GM18499 (cell line): ENCODE measurements at regions not wholly inside any gene's neighbourhood (a gene's known extent, or its start where the extent isn't known, plus 50 kb on each side); places are given as distances from the start of the nearest gene placed in this dataset.

ENCODE experiments used
- ATAC-seq: cut with Tn5 transposase; IDR thresholded peaks from one replicate; pipeline ENCODE4 v1.9.1; 2021; ENCODE audit warnings: moderate number of reproducible peaks; ENCODE audit not compliant: insufficient read depth, unreplicated experiment

DNA sequence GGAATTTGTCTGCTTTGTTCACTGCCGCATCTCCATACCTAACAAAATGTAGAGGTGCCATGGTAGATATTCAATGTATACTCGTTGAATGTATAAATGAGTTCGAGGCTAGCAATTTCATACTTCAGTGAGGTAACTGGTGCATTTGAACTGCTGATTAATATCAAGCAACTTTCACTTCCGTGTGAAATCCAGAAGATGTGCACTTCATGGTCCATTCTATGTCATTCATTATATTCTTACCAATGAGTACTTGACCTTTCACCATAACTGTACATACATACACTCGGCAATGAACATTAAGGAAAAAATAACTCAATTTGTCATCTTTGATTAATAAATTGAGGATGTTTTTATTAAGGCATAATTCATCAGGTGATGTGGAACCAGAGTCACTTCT lies 598.5 kb downstream of the ZNF385D start:
- no peak for ATAC-seq

DNA sequence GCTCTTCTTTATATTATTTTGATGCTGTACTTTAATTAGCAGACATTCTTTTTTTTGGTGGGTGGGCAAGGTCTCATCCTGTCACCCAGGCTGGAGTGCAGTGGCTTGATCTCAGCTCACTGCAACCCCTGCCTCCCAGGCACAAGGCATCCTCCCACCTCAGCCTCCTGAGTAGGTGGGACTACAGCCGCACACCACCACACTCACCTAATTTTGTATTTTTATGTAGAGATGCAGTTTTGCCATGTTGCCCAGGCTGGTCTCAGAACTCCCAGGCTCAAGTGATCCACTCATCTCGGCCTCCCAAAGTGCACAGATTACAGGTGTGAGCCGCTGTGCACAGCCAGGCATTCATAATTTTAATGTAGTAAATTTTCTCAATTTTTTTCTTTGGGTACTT lies 608.1 kb downstream of the ZNF385D start:
- ATAC-seq: no peak

DNA sequence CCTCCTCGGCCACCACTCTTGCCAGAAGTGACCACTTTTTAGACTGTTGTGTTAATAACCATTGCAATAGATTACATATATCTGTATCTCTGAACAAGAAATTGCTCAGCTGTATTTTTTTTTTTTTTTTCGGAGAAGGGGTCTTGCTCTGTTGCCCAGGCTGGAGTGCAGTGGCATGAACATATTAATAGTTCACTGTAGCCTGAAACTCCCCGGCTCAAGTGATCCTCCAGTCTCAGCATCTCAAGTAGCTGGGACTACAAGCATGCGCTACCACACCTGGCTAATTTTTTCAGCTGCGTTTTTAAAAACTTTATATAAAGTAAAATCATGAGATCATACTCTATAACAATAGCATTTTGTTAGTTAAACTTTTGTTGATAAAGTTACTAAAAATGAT lies 609.0 kb downstream of the ZNF385D start:
- no peak for ATAC-seq

DNA sequence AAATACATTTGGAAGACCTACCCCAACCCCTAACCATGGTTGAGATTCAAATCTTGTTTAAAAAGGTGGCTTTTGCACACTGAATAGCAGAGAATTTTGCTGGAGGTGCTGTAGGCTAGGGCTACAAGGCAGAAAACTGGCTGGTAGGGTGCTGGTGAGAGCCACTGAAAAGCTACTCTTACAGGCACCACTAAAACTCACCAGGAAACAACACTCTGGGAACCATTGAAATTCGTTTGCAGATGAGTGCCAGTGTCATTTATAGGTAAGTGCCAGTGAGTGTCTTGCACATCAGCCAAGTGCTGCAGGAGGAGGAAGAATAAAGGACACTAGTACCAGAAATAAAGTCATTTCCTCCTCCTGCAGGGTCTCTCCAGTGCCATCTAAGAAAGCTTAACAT lies 610.2 kb downstream of the ZNF385D start:
- ATAC-seq: no peak

DNA sequence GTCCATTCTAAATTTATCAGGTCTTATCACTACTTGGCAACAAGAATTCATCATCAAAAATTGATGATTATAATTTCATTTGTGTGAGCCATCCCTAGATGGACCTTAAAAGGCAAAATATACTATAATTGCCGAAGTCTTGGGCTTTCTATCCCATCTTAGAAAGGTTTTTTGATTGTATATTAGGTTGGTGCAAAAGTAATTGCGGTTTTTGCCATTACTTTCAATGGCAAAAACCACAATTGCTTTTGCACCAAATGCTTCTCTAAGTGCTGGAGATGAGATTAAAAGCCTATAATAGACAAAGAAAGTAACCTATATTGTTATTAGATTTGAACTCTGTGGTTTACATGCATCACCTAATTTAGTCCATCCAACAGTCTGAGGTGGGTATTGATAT lies 612.9 kb downstream of the ZNF385D start:
- no peak for ATAC-seq

DNA sequence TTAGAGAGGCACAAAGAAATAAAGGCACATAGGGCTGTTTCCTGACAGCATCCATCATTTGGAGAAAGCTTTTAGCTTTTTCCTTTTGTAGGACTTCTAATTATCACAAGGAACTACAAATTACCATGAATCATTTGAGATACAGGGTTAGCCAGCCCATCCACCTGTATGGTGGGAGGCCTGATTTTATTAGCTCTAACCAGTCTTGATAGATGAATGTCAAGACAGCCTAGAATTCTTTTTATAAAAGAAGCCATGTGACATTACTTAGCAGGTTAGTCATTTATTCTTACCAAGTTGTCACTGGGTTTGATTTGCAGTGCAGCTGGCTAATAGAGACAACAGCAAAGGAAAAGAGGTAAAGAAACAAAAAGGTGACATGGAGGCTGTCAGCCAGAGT lies 618.1 kb downstream of the ZNF385D start:
- no peak for ATAC-seq

DNA sequence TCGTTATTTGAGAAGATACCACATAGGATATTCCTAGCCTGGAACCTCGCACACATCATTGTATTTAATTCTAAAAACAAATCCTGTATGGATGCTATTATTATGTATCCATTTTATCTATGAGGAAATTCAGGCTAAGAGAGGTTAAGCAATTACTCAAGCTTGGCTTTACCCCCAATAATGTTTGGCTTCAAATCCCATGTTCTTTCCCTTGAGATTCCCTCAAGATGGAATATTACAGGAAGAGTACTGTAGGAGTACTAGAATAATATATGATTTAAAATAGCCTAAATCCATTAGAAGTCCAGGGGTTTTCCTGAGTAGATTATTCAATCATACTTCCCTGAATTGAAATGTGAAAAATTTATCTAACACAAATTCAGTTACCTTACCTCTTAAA lies 630.2 kb downstream of the ZNF385D start:
- no peak for ATAC-seq

DNA sequence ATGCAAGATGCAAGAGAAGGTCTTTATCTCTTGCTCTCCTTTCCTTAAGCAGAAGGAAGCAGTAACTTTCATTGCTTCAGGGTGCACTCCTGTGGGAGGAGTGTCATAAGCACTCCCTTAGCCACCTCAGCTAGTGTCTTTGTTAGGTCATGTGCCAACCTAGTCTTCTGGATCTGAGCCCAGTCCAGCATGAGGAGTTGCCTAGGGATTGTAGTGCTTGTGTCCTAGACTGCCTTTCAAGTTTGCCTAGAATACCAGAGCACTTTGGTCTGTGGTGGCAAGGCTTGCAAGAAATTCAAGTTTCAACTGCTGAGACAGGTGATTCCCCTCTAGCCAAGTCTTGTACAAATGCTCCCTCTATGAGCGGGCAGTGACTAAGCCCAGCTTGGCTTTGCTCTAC lies 633.6 kb downstream of the ZNF385D start:
- ATAC-seq: no peak

DNA sequence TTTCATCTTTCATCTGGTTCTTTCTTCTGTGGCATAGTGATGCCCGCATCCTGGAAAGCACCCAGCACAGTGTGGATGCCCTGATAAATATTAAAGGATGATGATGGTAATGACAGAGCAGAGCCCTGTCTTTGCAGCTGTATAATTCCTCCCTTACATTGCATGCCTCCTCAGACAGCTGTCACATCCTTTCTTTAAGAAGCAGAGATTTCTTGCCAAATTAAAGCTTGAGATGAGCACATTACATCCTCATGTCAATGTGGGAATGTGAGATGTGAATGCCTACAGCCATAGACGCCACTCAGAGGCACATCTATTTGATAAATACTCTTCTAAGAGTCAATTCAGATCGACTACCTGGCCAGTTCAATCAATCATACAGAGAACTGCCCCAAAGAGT lies 642.0 kb downstream of the ZNF385D start:
- no peak for ATAC-seq

DNA sequence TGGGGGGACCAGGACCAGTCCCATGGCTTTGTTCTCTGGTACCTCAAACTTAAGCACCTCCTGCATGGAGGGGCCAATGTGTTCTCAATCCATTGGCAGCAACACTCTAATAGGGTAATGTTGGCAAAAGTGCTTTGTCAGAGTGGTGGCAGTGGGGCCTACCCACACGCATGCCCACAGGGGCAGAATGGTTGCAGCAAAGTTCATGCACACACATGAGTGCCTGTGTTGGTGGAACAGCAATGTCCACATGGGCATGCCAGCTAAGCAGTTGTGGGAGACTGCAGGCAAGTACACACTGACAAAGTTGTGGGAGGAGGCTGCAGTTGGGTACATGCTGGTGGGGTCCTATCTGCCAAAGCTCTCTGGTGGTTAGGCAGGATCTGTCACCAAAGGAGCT lies 645.2 kb downstream of the ZNF385D start:
- no peak for ATAC-seq

DNA sequence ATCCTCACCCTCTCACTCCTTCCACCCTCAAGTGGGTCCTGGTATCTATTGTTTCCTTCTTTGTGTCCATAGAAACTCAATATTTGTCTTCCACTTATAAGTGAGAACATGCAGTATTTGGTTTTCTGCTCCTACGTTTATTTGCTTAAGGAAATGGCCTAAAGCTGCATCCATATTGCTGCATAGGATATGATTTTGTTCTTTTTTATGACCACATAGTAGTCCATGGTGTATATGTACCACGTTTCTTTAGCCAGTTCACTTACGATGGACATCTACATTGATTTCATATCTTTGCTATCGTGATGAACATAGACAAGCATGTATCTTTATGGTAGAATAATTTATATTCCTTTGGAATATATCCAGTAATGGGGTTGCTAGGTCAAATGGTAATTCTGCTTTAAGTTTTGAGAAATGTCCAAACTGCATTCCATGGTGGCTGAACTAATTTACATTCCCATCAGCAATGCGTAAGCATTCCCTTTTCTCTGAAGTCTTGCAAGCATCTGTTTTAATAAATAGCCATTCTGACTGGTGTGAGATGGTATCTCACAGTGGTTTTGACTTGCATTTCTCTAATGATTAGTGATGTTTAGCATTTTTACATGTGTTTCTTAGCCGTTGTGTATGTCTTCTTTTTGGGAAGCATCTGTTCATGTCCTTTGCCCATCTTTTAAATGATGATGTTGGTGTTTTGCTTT lies 650.2 kb downstream of the ZNF385D start:
- no peak for ATAC-seq

DNA sequence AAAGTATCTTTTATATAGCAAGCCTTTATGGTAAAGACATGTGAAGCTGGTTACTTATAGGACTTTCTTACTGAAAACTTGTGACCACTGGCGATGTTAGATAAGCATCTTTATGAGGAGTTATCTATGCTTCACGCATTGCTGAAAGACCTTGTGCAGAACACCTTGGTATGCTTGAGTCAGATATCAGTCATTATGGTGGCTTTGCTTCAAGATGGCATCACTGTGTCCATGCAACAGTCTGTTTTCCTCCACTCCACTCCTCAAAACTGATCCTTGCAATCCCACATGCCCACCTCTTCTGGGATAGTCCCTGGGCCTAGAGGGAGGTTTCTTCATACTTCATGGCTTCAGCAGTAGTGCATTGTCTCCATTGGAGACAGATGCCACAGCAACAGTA lies 656.3 kb downstream of the ZNF385D start:
- ATAC-seq: no peak

DNA sequence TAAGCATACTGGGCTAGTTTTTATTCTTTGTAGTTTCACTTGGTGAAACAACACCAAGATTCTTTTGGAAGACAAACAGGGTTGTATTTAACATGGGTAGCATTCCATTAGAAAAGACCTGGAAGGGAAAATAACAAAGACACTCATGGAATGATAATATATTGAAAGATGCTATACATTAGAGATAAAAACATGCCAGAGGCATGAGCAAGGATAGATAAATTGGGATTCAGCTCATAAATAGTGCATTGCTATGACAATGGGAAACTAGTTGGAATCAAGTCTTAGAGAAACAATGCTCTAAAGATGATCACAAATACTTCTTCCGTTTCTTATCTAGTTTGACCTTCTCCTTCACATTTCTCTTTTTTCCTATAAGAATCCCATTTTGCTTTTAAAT lies 677.4 kb downstream of the ZNF385D start:
- ATAC-seq: no peak

DNA sequence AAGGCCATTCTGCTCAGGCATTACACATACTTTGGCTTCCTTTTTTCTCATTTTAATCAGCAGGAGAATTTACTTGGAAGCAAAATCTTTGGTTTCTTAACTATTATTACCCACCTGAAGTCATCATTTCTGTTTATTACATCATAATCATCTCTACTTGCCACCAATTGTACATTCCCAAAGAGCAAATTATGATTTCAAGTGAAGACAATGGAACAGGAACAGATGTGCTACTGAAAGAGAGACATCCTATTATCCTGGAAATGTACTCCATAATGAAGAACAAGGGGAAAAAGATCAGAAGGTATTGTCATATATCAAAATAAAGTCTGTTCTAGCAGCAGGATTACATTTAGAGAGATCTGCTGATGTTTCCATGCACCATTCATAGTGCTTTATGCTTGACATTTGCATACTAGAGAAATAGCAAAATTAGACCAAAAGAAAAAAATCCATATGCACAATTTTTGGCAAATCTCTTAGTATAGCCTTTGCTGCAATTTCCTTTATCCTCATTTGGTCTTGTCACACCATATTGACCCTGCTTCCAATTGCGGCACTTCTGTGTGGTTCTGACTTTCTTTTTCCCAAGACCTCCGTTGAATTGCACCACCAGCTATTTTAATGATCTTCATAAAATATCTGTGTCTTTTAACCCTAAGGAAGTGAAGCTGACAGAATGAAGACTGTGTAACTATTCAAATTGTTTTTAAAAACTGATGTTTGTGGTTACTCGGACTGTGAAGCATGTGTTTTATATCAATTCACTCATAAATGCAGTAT lies 683.8 kb downstream of the ZNF385D start:
- ATAC-seq: no peak

DNA sequence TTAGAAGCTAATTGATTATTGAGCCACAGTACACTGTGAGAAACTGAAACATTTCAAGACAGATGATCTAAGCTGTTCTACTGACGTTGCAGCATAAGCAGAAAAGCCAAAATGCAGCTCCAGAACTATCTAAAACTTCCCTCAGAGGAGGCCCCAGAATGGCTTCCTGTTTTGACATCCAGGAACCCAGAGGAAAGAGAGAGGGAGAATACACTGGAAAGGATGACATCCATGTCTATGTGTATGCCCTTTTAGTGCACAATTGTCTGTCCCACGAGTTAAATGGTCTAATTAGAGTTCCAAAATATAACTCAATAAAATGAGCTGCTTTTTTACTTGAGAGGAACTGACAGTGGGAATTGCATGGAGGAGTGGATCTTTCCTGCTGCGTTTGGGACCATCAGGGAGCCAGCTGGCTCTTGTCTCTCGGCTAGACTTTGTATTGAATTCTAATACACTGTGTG lies 688.1 kb downstream of the ZNF385D start:
- ATAC-seq: no peak

DNA sequence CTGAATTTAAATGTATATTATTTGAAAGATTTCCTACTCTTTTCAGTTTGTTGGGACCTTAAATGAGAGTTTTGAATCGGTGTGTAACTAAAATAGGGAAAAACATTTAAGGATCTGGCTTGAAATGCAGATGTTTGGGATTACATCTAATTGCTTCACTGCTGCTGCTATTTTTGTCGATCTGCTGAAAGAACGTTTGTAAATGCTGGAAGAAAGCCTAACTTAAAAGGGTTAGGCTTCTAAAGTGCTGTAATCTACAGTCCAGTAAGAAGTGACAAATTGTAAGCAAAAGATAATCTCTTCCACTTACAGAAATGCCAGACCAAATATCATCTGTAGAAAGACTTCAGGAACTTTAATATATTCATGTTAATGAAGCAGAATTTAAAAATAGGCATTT lies 691.6 kb downstream of the ZNF385D start:
- no peak for ATAC-seq

DNA sequence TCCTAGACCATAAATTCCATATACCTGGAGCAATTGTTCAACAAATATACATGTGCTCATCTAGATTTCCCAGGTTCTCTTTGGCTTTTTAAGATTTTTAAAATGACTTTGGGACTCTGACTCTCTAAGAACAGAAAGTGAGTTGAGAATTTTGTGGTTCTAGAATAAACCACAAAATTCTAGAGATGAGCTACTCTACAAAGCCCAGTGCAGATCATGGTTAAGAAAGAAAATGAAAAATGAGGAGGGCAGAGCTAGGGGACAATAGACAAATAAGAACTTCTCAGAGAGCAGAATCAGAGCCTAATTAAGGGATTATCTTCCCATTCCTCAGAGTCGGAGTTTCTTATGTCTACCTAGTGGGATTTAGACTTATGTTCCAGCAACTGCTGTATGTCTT lies 694.7 kb downstream of the ZNF385D start:
- ATAC-seq: no peak

DNA sequence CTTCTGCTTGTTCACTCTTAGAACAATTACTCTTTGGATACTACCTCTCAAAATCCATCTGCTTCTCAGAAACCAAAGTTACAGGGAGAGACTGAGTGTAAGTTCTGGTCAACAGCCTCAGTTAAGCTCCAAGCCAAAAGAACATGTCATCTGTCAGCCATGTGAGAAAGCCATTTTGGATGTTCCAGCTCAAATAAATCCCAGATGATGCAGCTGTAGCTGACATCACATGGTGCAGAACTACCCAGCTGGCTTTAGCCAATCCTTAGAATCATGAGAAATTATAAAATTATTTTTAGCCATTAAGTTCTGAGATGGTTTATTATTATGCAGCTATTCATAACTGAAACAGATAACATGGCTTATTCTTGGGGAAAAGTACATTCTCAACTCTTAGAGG lies 696.0 kb downstream of the ZNF385D start:
- ATAC-seq: no peak

DNA sequence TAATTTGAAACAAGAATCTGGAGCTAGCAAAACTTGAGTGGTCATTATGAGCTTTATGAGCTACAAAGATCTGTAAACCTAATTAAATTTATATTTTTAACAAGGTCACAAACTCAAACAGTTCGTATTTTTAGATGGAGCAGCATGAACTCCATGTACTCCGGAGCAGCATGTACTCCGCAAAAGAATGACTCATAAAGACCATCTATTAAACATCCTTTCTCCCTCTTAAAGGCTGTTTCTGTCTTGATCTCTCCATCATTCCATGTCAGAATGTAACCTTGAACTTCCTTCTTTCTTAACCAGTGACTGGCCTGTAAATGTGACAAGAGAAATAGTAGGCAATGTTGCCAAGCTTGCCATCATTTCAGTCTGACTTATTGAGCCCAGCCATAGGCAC lies 696.9 kb downstream of the ZNF385D start:
- ATAC-seq: no peak

DNA sequence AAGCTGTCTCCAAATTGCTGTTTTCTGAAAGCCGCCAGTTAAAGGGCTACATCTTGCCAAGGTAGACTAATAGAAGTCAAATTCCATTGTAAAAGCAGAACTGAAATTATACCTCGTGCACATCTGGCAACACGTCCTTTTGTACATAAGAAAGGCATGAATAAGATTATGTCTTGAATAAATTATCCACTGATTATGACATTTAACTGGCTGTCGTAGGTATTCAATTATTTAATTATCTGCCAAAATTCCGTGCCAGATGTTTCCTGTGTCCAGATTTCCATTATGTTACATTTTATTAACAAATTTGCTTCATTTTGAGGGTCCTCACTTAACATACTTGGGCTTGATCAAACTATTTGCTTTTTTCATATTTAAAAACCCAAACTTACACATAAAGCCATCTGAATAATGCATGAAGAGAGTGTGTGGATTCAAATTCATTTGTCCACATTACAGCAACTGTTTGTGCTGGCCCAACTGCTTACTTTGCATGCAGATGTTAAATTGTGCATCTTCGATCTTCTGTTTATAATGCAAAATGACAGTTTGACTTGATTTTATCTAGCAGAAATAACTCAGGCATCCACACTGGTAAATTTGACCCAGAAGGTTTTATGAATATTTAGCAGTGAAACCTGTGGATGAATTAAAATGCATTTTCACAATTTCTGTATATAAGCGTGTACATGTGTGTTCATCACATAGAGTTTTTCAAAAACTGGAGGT lies 701.5 kb downstream of the ZNF385D start:
- no peak for ATAC-seq

DNA sequence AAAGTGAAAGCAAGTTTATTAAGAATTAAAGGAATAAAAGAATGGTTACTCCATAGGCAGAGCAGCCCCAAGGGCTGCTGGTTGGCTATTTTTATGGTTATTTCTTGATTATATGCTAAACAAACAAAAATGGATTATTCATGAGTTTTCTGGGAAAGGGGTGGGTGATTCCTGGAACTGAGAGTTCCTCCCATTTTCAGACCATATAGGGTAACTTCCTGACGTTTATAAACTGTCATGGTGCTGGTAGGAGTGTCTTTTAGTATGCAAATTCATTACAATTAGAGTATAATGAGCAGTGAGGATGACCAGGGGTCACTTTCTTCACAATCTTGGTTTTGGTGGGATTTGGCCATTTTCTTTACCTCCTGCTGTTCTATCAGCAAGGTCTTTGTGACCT lies 707.9 kb downstream of the ZNF385D start:
- ATAC-seq: no peak
